Right lobe of liver (tissue), 6 donors: ENCODE measurements at regions not wholly inside any gene's neighbourhood (a gene's known extent, or its start where the extent isn't known, plus 50 kb on each side); places are given as distances from the start of the nearest gene placed in this dataset.
"Not testable (repeated sequence)": the region's sequence is repeated elsewhere in the genome, so short reads cannot be mapped to it uniquely, and the experiment has no call there.

Experiments
- ATAC-seq, 4 donors: fragments of 200-7000 bp; cut with Tn5 transposase; one replicate each; pipeline ENCODE4 v1.9.1; 2020; ENCODE audit warnings: mild to moderate bottlenecking in 4 of 4, moderate library complexity in 4 of 4
- DNase-seq, 3 donors: peaks; one replicate each; pipeline ENCODE4 v3.0.0-alpha.2; 2020
- H3K27ac ChIP-seq, 3 donors: fragments of 200-600 bp; one replicate each; pipeline ENCODE4 v1.8.0; 2022
- H3K27me3 ChIP-seq, 2 donors: fragments of 200-600 bp; one replicate each; pipeline ENCODE4 v1.8.0; 2022
- H3K36me3 ChIP-seq, 4 donors: fragments of 200-600 bp; sonication (generic) in 1 of 4; one replicate each; pipeline versions ENCODE4 v1.5.1 to v1.8.0; 2017 to 2022; ENCODE audit warnings: control low read depth in 1 of 4
- H3K4me1 ChIP-seq, 4 donors: fragments of 200-600 bp; sonication (generic) in 1 of 4; one replicate each; pipeline versions ENCODE4 v1.5.1 to v1.8.0; 2017 to 2022; ENCODE audit warnings: control low read depth in 1 of 4
- H3K4me3 ChIP-seq, 3 donors: fragments of 200-600 bp; one replicate each; pipeline ENCODE4 v1.8.0; 2022
- H3K9me3 ChIP-seq, 4 donors: fragments of 200-600 bp; sonication (generic) in 1 of 4; one replicate each; pipeline versions ENCODE4 v1.5.1 to v1.8.0; 2017 to 2022; ENCODE audit warnings: control low read depth in 1 of 4
- CTCF ChIP-seq, 4 donors: fragments of 200-600 bp in 3 of 4; fragments of 450-650 bp in 1 of 4; IDR thresholded peaks; one replicate each; pipeline versions ENCODE4 v1.5.1 to v1.8.0; 2016 to 2022; ENCODE audit warnings: antibody characterized with exemption in 4 of 4, mild to moderate bottlenecking in 2 of 4
- POLR2A ChIP-seq: fragments of 450-650 bp; IDR thresholded peaks from one replicate; pipeline ENCODE4 v1.6.1; 2017; ENCODE audit warnings: antibody characterized with exemption, mild to moderate bottlenecking
- WGBS: methylation state at CpG from one replicate; pipeline ENCODE4 v1.1.6; 2018; ENCODE audit warnings: low coverage, low lambda C conversion rate; ENCODE audit not compliant: insufficient coverage; ENCODE audit errors: missing lambda C conversion rate; 5-methylcytosine and 5-hydroxymethylcytosine counted together
- intact Hi-C, 2 donors: fragments of 100-400 bp; cut with DNase I; formaldehyde crosslinking; loops; one replicate each; pipeline versions ENCODE4 v1.11.2 to v1.14.1; 2022
- donor health status: DM: no; HTN: yes; CAD: no.
- donor health status: DM: no; HTN: no; CAD: no.
- donor health status: DM: no; HTN: no; CAD: no.
- donor health status: DM: no; HTN: yes; CAD: no.
- donor health status: DM: no; HTN: yes; CAD: no.

GRCh38 chr15:77893671-77894640 is 183.6 kb downstream of the TBC1D2B start:
- intact Hi-C loops, H3K4me1 ChIP-seq, H3K36me3 ChIP-seq, H3K27me3 ChIP-seq, H3K9me3 ChIP-seq, ATAC-seq, H3K27ac ChIP-seq, H3K4me3 ChIP-seq: not testable (repeated sequence)
- 70% methylated on average over 10 of the region's 52 CpGs for WGBS
- DNase-seq = peak in 2 of 3 donors; percentile 13 to 45

- H3K4me1 ChIP-seq, ATAC-seq, H3K27ac ChIP-seq, H3K9me3 ChIP-seq, H3K27me3 ChIP-seq, H3K36me3 ChIP-seq, intact Hi-C loops, H3K4me3 ChIP-seq: not testable (repeated sequence)
- 50% methylated on average over 1 of the region's 7 CpGs for WGBS
- peak in 2 of 3 donors; percentile 5 to 41 for DNase-seq
Observed at GRCh38 chr15:77893246-77893645, 184.3 kb downstream of the TBC1D2B start.

- H3K9me3 ChIP-seq = no peaks in the 10 kb centered on the region
- no peak for TF ChIP-seq POLR2A
- no peak for TF ChIP-seq CTCF (IDR thresholded peaks at IDR 0.05)
- H3K4me3 ChIP-seq = no peak overlapping the region
- no peaks in the 10 kb centered on the region for H3K27me3 ChIP-seq
- peak in 2 of 3 donors; percentile 5 to 11 for DNase-seq
- no peak for ATAC-seq
- intact Hi-C loops = no loop called here
- WGBS = no CpG with 5 or more reads among the region's 3 CpGs
- H3K27ac ChIP-seq = no peak overlapping the region
- H3K36me3 ChIP-seq = no peaks in the 10 kb centered on the region
- no peaks in the 10 kb centered on the region for H3K4me1 ChIP-seq
Observed at GRCh38 chr15:77892335-77892734, 185.2 kb downstream of the TBC1D2B start.

GRCh38 chr15:77891862-77892261 is 185.6 kb downstream of the TBC1D2B start:
- H3K27ac ChIP-seq, H3K27me3 ChIP-seq, intact Hi-C loops, H3K4me3 ChIP-seq, ATAC-seq, H3K4me1 ChIP-seq, H3K36me3 ChIP-seq, H3K9me3 ChIP-seq: not testable (repeated sequence)
- DNase-seq = peak in 2 of 3 donors; percentile 7 to 15
- 65% methylated on average over 6 of the region's 8 CpGs for WGBS

- intact Hi-C loops, H3K27ac ChIP-seq, ATAC-seq, H3K4me3 ChIP-seq, H3K36me3 ChIP-seq, H3K4me1 ChIP-seq, H3K27me3 ChIP-seq, H3K9me3 ChIP-seq: not testable (repeated sequence)
- WGBS = no CpG with 5 or more reads among the region's 20 CpGs
- DNase-seq = peak in 2 of 3 donors; percentile 10 to 43
Observed at GRCh38 chr15:77890911-77891801, 186.4 kb downstream of the TBC1D2B start.

GRCh38 chr15:77889828-77890725 is 187.4 kb downstream of the TBC1D2B start:
- H3K4me1 ChIP-seq, H3K9me3 ChIP-seq, H3K27ac ChIP-seq, intact Hi-C loops, H3K36me3 ChIP-seq, H3K4me3 ChIP-seq, ATAC-seq, H3K27me3 ChIP-seq: not testable (repeated sequence)
- DNase-seq = peak in 1 of 3 donors; percentile 25
- no CpG with 5 or more reads among the region's 15 CpGs for WGBS
